Upper lobe of left lung (tissue), 6 donors: ENCODE measurements at regions not wholly inside any gene's neighbourhood (a gene's known extent, or its start where the extent isn't known, plus 50 kb on each side); places are given as distances from the start of the nearest gene placed in this dataset.

ENCODE experiments used
- ATAC-seq, 2 donors: fragments of 200-7000 bp; cut with Tn5 transposase; one replicate each; pipeline ENCODE4 v1.9.1; 2022; ENCODE audit warnings: mild to moderate bottlenecking in 2 of 2, moderate library complexity in 2 of 2; ENCODE audit not compliant: low FRiP score in 2 of 2
- DNase-seq, 2 donors: peaks; one replicate each; pipeline ENCODE4 v3.0.0-alpha.2; 2019 to 2020
- H3K27ac ChIP-seq, 4 donors: fragments of 200-600 bp; sonication (generic); one replicate each; pipeline ENCODE4 v1.5.1; 2016 to 2019
- H3K27me3 ChIP-seq, 4 donors: fragments of 200-600 bp; sonication (generic); one replicate each; pipeline ENCODE4 v1.5.1; 2017 to 2019
- H3K36me3 ChIP-seq, 4 donors: fragments of 200-600 bp; sonication (generic); one replicate each; pipeline ENCODE4 v1.5.1; 2016 to 2019
- H3K4me1 ChIP-seq, 4 donors: fragments of 200-600 bp; sonication (generic); one replicate each; pipeline ENCODE4 v1.5.1; 2018 to 2019
- H3K4me3 ChIP-seq, 4 donors: fragments of 200-600 bp; sonication (generic); one replicate each; pipeline ENCODE4 v1.5.1; 2017 to 2019; ENCODE audit warnings: mild to moderate bottlenecking in 2 of 4, moderate library complexity in 1 of 4
- H3K9me3 ChIP-seq, 4 donors: fragments of 200-600 bp; sonication (generic); one replicate each; pipeline ENCODE4 v1.5.1; 2018 to 2019
- EP300 ChIP-seq, 4 donors: sonication (generic); formaldehyde crosslinking; IDR thresholded peaks; one replicate each; pipeline ENCODE4 v1.5.1; 2017; ENCODE audit warnings: antibody characterized with exemption in 4 of 4, control low read depth in 2 of 4
- POLR2A ChIP-seq, 4 donors: fragments of 450-650 bp; IDR thresholded peaks; one replicate each; pipeline ENCODE4 v1.5.1; 2016 to 2017; ENCODE audit warnings: antibody characterized with exemption in 4 of 4, mild to moderate bottlenecking in 2 of 4
- POLR2AphosphoS5 ChIP-seq, 2 donors: sonication (generic); formaldehyde crosslinking; IDR thresholded peaks; one replicate each; pipeline ENCODE4 v1.5.1; 2017; ENCODE audit warnings: antibody characterized with exemption in 2 of 2
- WGBS, 2 donors: methylation state at CpG; one replicate each; pipeline ENCODE4 v1.1.5; 2017 to 2018; 5-methylcytosine and 5-hydroxymethylcytosine counted together
- TF ChIP-seq, protein P1 (sequence below), 6 experiments: fragments of 450-650 bp in 4 of 6; fragments of 200-600 bp in 2 of 6; sonication (generic) in 2 of 6; IDR thresholded peaks; one replicate each; pipeline ENCODE4 v1.5.1; 2016 to 2019; ENCODE audit warnings: antibody characterized with exemption in 6 of 6
- donor health status: DM: no; HTN: no; CAD: no; lungs with moderate emphysema.
- donor health status: DM: no; HTN: yes; CAD: no; lungs with severe emphysema.

DNA sequence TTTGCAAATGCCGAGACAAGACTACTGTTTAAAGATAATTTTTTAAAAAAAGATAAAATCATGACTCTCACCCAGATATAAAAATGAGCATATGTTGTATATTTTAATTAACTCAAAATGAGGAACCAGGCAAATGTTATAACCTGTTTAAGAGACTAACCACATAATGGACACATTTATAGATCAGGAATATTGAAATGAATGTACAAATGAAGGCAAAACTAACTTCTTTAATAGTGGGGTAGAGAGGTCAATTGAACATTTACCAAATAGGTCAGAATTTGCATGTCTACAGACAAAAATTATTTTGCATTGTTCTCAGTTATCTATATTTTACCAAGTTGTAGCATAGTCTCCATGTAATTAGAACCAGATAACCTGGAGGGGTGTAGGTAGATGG lies 134.3 kb upstream of the PFN2 start:
- ATAC-seq: no peak

DNA sequence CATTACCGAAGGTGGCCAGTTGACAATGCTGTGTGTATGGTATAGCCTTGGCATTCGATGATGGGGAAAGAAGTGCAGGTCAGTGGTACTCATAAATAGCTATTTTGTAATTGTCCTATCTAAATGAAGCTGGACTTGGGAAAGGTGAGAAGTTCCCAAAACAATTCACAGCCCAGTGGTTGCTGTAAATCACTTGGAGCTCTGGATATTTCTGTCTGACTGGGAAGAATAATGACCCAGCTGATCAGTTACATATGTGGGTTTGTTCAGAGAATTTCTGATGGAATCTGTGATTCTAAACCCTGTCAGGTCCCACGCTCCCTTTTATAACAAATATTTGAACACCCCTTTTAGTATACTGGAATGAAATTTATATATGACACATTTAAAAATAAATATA lies 133.9 kb upstream of the PFN2 start:
- Histone ChIP-seq H3K27ac (no peak overlapping the region), H3K9me3 (peaks cover 0 to 4% (median 0%) of the 10 kb centered on the region in 4 donors), H3K4me1 (no peaks in the 10 kb centered on the region), H3K4me3 (no peak overlapping the region), H3K27me3 (no peaks in the 10 kb centered on the region), H3K36me3 (no peaks in the 10 kb centered on the region)
- ATAC-seq (no peak), DNase-seq (no peak)
- no peak for TF ChIP-seq POLR2A (IDR thresholded peaks at IDR 0.05)
- TF ChIP-seq, protein P1, sequence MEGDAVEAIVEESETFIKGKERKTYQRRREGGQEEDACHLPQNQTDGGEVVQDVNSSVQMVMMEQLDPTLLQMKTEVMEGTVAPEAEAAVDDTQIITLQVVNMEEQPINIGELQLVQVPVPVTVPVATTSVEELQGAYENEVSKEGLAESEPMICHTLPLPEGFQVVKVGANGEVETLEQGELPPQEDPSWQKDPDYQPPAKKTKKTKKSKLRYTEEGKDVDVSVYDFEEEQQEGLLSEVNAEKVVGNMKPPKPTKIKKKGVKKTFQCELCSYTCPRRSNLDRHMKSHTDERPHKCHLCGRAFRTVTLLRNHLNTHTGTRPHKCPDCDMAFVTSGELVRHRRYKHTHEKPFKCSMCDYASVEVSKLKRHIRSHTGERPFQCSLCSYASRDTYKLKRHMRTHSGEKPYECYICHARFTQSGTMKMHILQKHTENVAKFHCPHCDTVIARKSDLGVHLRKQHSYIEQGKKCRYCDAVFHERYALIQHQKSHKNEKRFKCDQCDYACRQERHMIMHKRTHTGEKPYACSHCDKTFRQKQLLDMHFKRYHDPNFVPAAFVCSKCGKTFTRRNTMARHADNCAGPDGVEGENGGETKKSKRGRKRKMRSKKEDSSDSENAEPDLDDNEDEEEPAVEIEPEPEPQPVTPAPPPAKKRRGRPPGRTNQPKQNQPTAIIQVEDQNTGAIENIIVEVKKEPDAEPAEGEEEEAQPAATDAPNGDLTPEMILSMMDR (IDR thresholded peaks at IDR 0.05): no peak
- no peak for TF ChIP-seq EP300 (IDR thresholded peaks at IDR 0.05)
- no peak for TF ChIP-seq POLR2AphosphoS5 (IDR thresholded peaks at IDR 0.05)
- WGBS, 2 donors: 87 to 88% methylated on average over 3 of the region's 3 CpGs

More for the DNA sequence above, 134.3 kb upstream of the PFN2 start:
- no peaks in the 10 kb centered on the region for H3K36me3 ChIP-seq
- no peaks in the 10 kb centered on the region for H3K4me1 ChIP-seq
- no peak overlapping the region for H3K27ac ChIP-seq
- H3K9me3 ChIP-seq: peaks cover 0 to 4% (median 0%) of the 10 kb centered on the region in 4 donors
- WGBS, 2 donors: 73 to 77% methylated on average over 1 of the region's 1 CpG
- no peak for DNase-seq
- H3K27me3 ChIP-seq: no peaks in the 10 kb centered on the region
- TF ChIP-seq EP300 (IDR thresholded peaks at IDR 0.05) (no peak), POLR2AphosphoS5 (IDR thresholded peaks at IDR 0.05) (no peak)
- no peak overlapping the region for H3K4me3 ChIP-seq

DNA sequence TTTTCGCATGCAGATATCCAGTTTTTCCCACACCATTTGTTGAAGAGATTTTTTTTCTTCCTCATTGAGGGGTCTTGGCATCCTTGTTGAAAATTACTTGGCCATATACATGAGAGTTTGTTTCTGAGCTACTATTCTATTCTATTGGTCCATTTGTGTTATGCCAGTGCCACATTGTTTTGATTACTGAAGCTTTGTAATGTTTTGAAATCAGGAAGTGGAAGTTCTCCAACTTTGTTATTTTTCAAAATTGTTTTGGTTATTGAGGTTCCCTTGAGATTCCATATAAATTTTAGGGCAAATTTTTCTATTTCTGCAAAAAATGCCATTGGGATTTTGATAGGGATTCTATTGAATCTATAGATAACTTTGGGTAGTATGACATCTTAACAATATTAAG lies 130.3 kb upstream of the PFN2 start:
- Histone ChIP-seq H3K9me3 (peaks cover 0 to 4% (median 0%) of the 10 kb centered on the region in 4 donors), H3K4me3 (no peak overlapping the region), H3K4me1 (no peaks in the 10 kb centered on the region), H3K36me3 (no peaks in the 10 kb centered on the region), H3K27ac (no peak overlapping the region), H3K27me3 (no peaks in the 10 kb centered on the region)
- TF ChIP-seq POLR2A (IDR thresholded peaks at IDR 0.05) (no peak), EP300 (IDR thresholded peaks at IDR 0.05) (no peak), POLR2AphosphoS5 (IDR thresholded peaks at IDR 0.05) (no peak)
- TF ChIP-seq, protein P1 (IDR thresholded peaks at IDR 0.05): no peak
- 88 to 97% methylated on average over 1 of the region's 1 CpG for WGBS, 2 donors
- DNase-seq (no peak), ATAC-seq (no peak)

DNA sequence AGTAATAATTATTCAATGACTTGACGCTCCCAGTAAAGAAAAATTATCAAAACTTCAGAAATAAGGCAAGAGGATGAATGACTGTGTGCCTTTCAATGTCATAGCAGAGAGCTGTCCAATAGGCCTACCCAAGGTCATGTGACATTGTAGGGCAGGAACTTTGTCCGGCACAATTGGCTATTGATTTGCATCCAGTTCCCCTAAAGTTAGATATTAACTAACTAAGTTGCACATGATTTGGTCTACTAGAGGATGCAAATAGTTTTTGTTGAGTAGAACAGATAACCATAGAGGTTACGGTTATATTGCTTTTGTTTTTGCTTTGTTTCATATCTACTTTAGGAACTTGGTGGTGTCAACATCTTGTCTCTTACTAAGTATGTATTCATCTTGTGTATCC lies 127.9 kb upstream of the PFN2 start:
- Histone ChIP-seq H3K4me3 (no peak overlapping the region), H3K4me1 (no peaks in the 10 kb centered on the region), H3K27ac (no peak overlapping the region), H3K27me3 (no peaks in the 10 kb centered on the region), H3K36me3 (no peaks in the 10 kb centered on the region), H3K9me3 (peaks cover 0 to 4% (median 0%) of the 10 kb centered on the region in 4 donors)
- DNase-seq: no peak
- no peak for ATAC-seq
- TF ChIP-seq, protein P1 (IDR thresholded peaks at IDR 0.05): no peak
- TF ChIP-seq POLR2A (IDR thresholded peaks at IDR 0.05) (no peak), POLR2AphosphoS5 (IDR thresholded peaks at IDR 0.05) (no peak), EP300 (IDR thresholded peaks at IDR 0.05) (no peak)
- WGBS, 2 donors: 89 to 94% methylated on average over 3 of the region's 3 CpGs

DNA sequence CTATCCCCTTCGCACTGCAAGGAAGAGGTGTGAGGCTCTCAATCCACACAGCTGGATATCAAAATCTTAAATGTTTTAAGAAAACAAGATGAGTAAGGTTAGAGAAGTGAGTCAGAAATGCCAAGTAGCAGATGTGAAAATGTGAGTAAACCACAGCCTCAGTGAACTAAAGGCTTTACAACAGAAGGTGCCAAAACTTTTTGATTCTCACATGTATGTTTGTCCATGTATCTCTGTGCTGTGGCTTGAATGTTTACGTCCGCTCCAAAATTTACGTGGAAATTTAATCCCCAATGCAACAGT lies 126.8 kb upstream of the PFN2 start:
- H3K36me3 ChIP-seq: no peaks in the 10 kb centered on the region
- 80 to 86% methylated on average over 4 of the region's 4 CpGs for WGBS, 2 donors
- no peak overlapping the region for H3K4me3 ChIP-seq
- H3K4me1 ChIP-seq: no peaks in the 10 kb centered on the region
- DNase-seq (no peak), ATAC-seq (no peak)
- H3K9me3 ChIP-seq: peaks cover 0 to 4% (median 0%) of the 10 kb centered on the region in 4 donors
- H3K27ac ChIP-seq: no peak overlapping the region
- no peak for TF ChIP-seq POLR2AphosphoS5 (IDR thresholded peaks at IDR 0.05)
- no peak for TF ChIP-seq POLR2A (IDR thresholded peaks at IDR 0.05)
- H3K27me3 ChIP-seq: no peaks in the 10 kb centered on the region

DNA sequence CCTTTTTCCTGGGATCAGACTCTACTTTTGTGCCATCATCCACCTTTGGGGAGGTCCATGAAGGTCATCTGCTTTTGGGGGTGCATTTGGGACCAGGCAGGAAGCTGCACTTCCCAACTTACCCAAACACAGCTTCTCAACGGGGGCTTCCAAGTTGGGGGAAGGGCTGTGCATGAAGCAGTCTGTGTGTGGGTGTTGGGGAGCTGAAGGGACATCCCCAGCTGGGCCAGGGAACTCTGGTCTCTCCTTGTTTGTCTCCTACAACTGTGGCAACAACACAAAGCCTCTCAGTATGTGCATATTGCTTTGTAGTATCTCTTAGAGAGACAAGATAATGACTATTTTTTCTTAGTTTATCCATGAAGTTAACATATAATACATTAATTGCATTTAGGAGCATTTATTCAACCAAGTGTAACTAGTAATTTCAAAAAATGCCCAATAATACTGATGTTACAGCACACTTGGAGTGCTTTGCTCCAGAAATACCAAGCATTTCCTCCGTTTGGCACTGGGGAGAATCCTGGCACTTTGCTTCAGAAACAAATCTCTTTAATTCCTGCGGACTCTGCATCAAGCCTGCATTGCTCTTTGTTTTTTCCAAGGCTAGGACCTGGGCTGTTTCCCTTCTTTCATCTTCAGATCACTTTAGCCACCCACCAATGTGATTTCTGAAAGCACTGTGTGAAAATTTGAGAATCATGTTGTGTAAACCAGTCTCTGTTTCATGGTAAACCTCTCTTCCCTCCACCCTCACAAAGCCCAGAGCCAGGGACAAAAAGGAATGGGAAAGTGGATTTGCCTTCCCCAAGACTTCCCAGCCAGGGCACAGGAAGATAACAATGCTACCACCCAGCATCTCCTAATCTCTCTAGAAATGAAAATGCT lies 126.2 kb upstream of the PFN2 start:
- no peaks in the 10 kb centered on the region for H3K36me3 ChIP-seq
- no peak overlapping the region for H3K4me3 ChIP-seq
- no peaks in the 10 kb centered on the region for H3K4me1 ChIP-seq
- no peak overlapping the region for H3K27ac ChIP-seq
- no peaks in the 10 kb centered on the region for H3K27me3 ChIP-seq
- 31 to 51% methylated on average over 3 of the region's 3 CpGs for WGBS, 2 donors
- peaks cover 0 to 4% (median 0%) of the 10 kb centered on the region in 4 donors for H3K9me3 ChIP-seq
- DNase-seq: no peak
- no peak for ATAC-seq
- TF ChIP-seq, protein P1 (IDR thresholded peaks at IDR 0.05): no peak
- no peak for TF ChIP-seq POLR2A (IDR thresholded peaks at IDR 0.05)
